HG02973 (cell line): ENCODE measurements at regions not wholly inside any gene's neighbourhood (a gene's known extent, or its start where the extent isn't known, plus 50 kb on each side); places are given as distances from the start of the nearest gene placed in this dataset.
"Not testable (repeated sequence)": the region's sequence is repeated elsewhere in the genome, so short reads cannot be mapped to it uniquely, and the experiment has no call there.

ENCODE experiments used
- ATAC-seq: cut with Tn5 transposase; IDR thresholded peaks from one replicate; pipeline ENCODE4 v1.9.1; 2021; ENCODE audit warnings: moderate library complexity; ENCODE audit not compliant: unreplicated experiment

GRCh38 chr12:127125607-127126259 is 1141.2 kb upstream of the TMEM132C start:
- ATAC-seq = peak; percentile 83

GRCh38 chr12:127126260-127126628 is 1140.7 kb upstream of the TMEM132C start:
- ATAC-seq = peak; percentile 16

- ATAC-seq = no peak
Observed at GRCh38 chr12:127127897-127128296, 1139.1 kb upstream of the TMEM132C start.

- no peak for ATAC-seq
Observed at GRCh38 chr12:127130506-127131124, 1136.4 kb upstream of the TMEM132C start.

GRCh38 chr12:127133675-127134335 is 1133.2 kb upstream of the TMEM132C start:
- no peak for ATAC-seq

GRCh38 chr12:127140864-127141484 is 1126.0 kb upstream of the TMEM132C start:
- ATAC-seq = not testable (repeated sequence)

GRCh38 chr12:127143020-127143419 is 1124.0 kb upstream of the TMEM132C start:
- ATAC-seq = no peak

- ATAC-seq = no peak
Observed at GRCh38 chr12:127144770-127145169, 1122.2 kb upstream of the TMEM132C start.

- no peak for ATAC-seq
Observed at GRCh38 chr12:127145241-127145928, 1121.6 kb upstream of the TMEM132C start.

- ATAC-seq = no peak
Observed at GRCh38 chr12:127145929-127146789, 1120.8 kb upstream of the TMEM132C start.

GRCh38 chr12:127146991-127147718 is 1119.8 kb upstream of the TMEM132C start:
- ATAC-seq = no peak

GRCh38 chr12:127147724-127148123 is 1119.2 kb upstream of the TMEM132C start:
- ATAC-seq = no peak

- no peak for ATAC-seq
Observed at GRCh38 chr12:127148318-127148717, 1118.7 kb upstream of the TMEM132C start.

GRCh38 chr12:127149226-127149964 is 1117.6 kb upstream of the TMEM132C start:
- no peak for ATAC-seq

GRCh38 chr12:127150028-127150427 is 1116.9 kb upstream of the TMEM132C start:
- peak; percentile 73 for ATAC-seq

GRCh38 chr12:127150479-127150878 is 1116.5 kb upstream of the TMEM132C start:
- ATAC-seq = no peak

GRCh38 chr12:127150956-127151355 is 1116.0 kb upstream of the TMEM132C start:
- ATAC-seq = no peak

- ATAC-seq = no peak
Observed at GRCh38 chr12:127153996-127154395, 1113.0 kb upstream of the TMEM132C start.

- ATAC-seq = not testable (repeated sequence)
Observed at GRCh38 chr12:127154830-127155229, 1112.1 kb upstream of the TMEM132C start.
